Endodermal cell (in vitro differentiated cells): ENCODE measurements at regions not wholly inside any gene's neighbourhood (a gene's known extent, or its start where the extent isn't known, plus 50 kb on each side); places are given as distances from the start of the nearest gene placed in this dataset.

Source experiments
- DNase-seq: peaks from one replicate; pipeline ENCODE4 v3.0.0-alpha.2; 2017
- H3K27ac ChIP-seq: 2 replicates; pipeline ENCODE4 v1.5.1; 2013; ENCODE audit warnings: mild to moderate bottlenecking, low read depth, low read length, moderate library complexity
- H3K27me3 ChIP-seq: 2 replicates; pipeline ENCODE4 v1.6.1; 2013; ENCODE audit warnings: mild to moderate bottlenecking, low read length, moderate library complexity; ENCODE audit not compliant: insufficient read depth, control insufficient read depth, poor library complexity, severe bottlenecking
- H3K36me3 ChIP-seq: 2 replicates; pipeline ENCODE4 v1.7.0; 2013; ENCODE audit warnings: mild to moderate bottlenecking, low read length, moderate library complexity; ENCODE audit not compliant: control insufficient read depth, insufficient read depth
- H3K4me1 ChIP-seq: one replicate; pipeline ENCODE4 v1.7.0; 2013; ENCODE audit warnings: low read length; ENCODE audit not compliant: control insufficient read depth, insufficient read depth
- H3K4me3 ChIP-seq: 2 replicates; pipeline ENCODE4 v1.5.1; 2013; ENCODE audit warnings: mild to moderate bottlenecking, low read length, moderate library complexity
- H3K9ac ChIP-seq: 2 replicates; pipeline ENCODE4 v1.6.1; 2013; ENCODE audit warnings: mild to moderate bottlenecking, low read length, moderate library complexity; ENCODE audit not compliant: poor library complexity, severe bottlenecking; ENCODE audit errors: extremely low read depth
- H3K9me3 ChIP-seq: 2 replicates; pipeline ENCODE4 v1.6.1; 2013; ENCODE audit warnings: mild to moderate bottlenecking, low read length, moderate library complexity; ENCODE audit not compliant: control insufficient read depth
- H3K27ac Mint-ChIP-seq: 2 replicates; pipeline ENCODE4 v1.8.0; 2020; ENCODE audit warnings: mixed read lengths
- H3K27me3 Mint-ChIP-seq: 2 replicates; pipeline ENCODE4 v1.8.0; 2021; ENCODE audit warnings: mild to moderate bottlenecking, mixed read lengths; ENCODE audit not compliant: insufficient read depth
- H3K36me3 Mint-ChIP-seq: 2 replicates; pipeline ENCODE4 v1.8.0; 2020; ENCODE audit warnings: low read depth, mixed read lengths
- H3K4me1 Mint-ChIP-seq: 2 replicates; pipeline ENCODE4 v1.8.0; 2020; ENCODE audit warnings: mixed read lengths
- H3K4me3 Mint-ChIP-seq: 2 replicates; pipeline ENCODE4 v1.8.0; 2020; ENCODE audit warnings: mild to moderate bottlenecking, moderate library complexity, mixed read lengths
- H3K9me3 Mint-ChIP-seq: 2 replicates; pipeline ENCODE4 v1.8.0; 2020; ENCODE audit warnings: mild to moderate bottlenecking, mixed read lengths
- CTCF ChIP-seq: fragments of 200-600 bp; sonication (generic); conservative IDR thresholded peaks from 2 replicates; pipeline ENCODE4 v1.5.0; 2021; ENCODE audit warnings: antibody characterized with exemption, mild to moderate bottlenecking
- WGBS, 2 experiments: methylation state at CpG; one replicate each; pipeline versions ENCODE4 v1.1.5 to v1.1.7; 2013; ENCODE audit warnings: missing lambda C conversion rate in 2 of 2, mixed read lengths in 1 of 2; ENCODE audit not compliant: insufficient coverage in 1 of 2, insufficient read length in 1 of 2; 5-methylcytosine and 5-hydroxymethylcytosine counted together

GRCh38 chr10:44674536-44675386, 236.4 kb upstream of the TMEM72 start:
- no peak overlapping the region for H3K9ac ChIP-seq
- H3K4me3 Mint-ChIP-seq, result no peak overlapping the region
- no peaks in the 10 kb centered on the region for H3K9me3 ChIP-seq
- H3K36me3 ChIP-seq, result no peaks in the 10 kb centered on the region
- no peaks in the 10 kb centered on the region for H3K4me1 ChIP-seq
- no peak overlapping the region for H3K27ac Mint-ChIP-seq
- no peaks in the 10 kb centered on the region for H3K27me3 ChIP-seq
- no peaks in the 10 kb centered on the region for H3K4me1 Mint-ChIP-seq
- H3K27ac ChIP-seq, result no peak overlapping the region
- H3K27me3 Mint-ChIP-seq, result no peaks in the 10 kb centered on the region
- no peak for DNase-seq
- H3K36me3 Mint-ChIP-seq, result no peaks in the 10 kb centered on the region
- WGBS, 2 experiments, result 92 to 100% methylated on average over 1 to 6 of the region's 6 CpGs
- no peak for TF ChIP-seq CTCF
- H3K4me3 ChIP-seq, result no peak overlapping the region
- no peaks in the 10 kb centered on the region for H3K9me3 Mint-ChIP-seq

GRCh38 chr10:44675387-44675874, 235.7 kb upstream of the TMEM72 start:
- no peaks in the 10 kb centered on the region for H3K27me3 ChIP-seq
- Mint-ChIP-seq H3K9me3 (no peaks in the 10 kb centered on the region), H3K27me3 (no peaks in the 10 kb centered on the region), H3K27ac (no peak overlapping the region), H3K36me3 (no peaks in the 10 kb centered on the region), H3K4me1 (no peaks in the 10 kb centered on the region), H3K4me3 (no peak overlapping the region)
- TF ChIP-seq CTCF, result no peak
- H3K9ac ChIP-seq, result no peak overlapping the region
- no peak overlapping the region for H3K4me3 ChIP-seq
- 74% methylated on average over 2 of the region's 2 CpGs; no CpG with 5 or more reads in 1 of the 2 experiments for WGBS, 2 experiments
- H3K27ac ChIP-seq, result no peak overlapping the region
- no peak for DNase-seq
- no peaks in the 10 kb centered on the region for H3K36me3 ChIP-seq
- no peaks in the 10 kb centered on the region for H3K9me3 ChIP-seq
- H3K4me1 ChIP-seq, result no peaks in the 10 kb centered on the region

- Histone ChIP-seq H3K4me3 (no peak overlapping the region), H3K27ac (no peak overlapping the region), H3K27me3 (no peaks in the 10 kb centered on the region), H3K4me1 (no peaks in the 10 kb centered on the region), H3K9ac (no peak overlapping the region), H3K36me3 (no peaks in the 10 kb centered on the region), H3K9me3 (no peaks in the 10 kb centered on the region)
- Mint-ChIP-seq H3K27ac (no peak overlapping the region), H3K4me3 (no peak overlapping the region), H3K27me3 (no peaks in the 10 kb centered on the region), H3K4me1 (no peaks in the 10 kb centered on the region), H3K9me3 (no peaks in the 10 kb centered on the region), H3K36me3 (no peaks in the 10 kb centered on the region)
- no peak for DNase-seq
- TF ChIP-seq CTCF, result no peak
- WGBS, 2 experiments, result 92 to 96% methylated on average over 4 to 6 of the region's 6 CpGs
These were observed 230.4 kb upstream of the TMEM72 start for GRCh38 chr10:44680764-44681163.
